ENCODE measurements at regions not wholly inside any gene's neighbourhood (a gene's known extent, or its start where the extent isn't known, plus 50 kb on each side); places are given as distances from the start of the nearest gene placed in this dataset.

DNA sequence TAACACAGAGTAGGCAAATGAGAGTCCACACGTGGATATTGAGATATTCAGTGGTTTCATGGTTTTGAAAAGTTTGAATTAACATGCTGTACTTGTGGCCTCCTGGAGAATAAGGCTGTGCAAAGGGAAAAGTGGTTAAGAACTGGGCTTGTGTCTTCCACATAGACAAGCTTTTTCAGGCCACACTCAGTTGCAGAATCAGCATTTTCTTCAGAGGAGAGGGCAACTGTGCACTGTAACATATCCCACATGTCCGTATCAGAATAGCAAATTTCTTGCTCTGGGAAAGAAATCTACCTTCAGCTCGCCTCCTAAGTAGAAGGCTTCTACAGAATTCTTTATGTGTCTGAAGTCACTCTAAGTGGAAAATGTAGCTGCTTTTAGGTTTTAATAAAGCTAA lies 84.9 kb downstream of the ZC3H11B start (continued):
- TF ChIP-seq TAF1 (IDR thresholded peaks at IDR 0.05; ENCODE audit: low read depth, low read length) (no peak), POU5F1 (IDR thresholded peaks at IDR 0.05; ENCODE audit: low read depth, low read length) (no peak)
- TF ChIP-seq, protein P1, sequence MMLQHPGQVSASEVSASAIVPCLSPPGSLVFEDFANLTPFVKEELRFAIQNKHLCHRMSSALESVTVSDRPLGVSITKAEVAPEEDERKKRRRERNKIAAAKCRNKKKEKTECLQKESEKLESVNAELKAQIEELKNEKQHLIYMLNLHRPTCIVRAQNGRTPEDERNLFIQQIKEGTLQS (IDR thresholded peaks at IDR 0.05; ENCODE audit: insufficient read depth, low read depth, low read length): no peak
